HEK293 (cell line): ENCODE measurements at regions not wholly inside any gene's neighbourhood (a gene's known extent, or its start where the extent isn't known, plus 50 kb on each side); places are given as distances from the start of the nearest gene placed in this dataset.

ENCODE experiments used
- CTCF ChIA-PET: fragments of 350-600 bp; formaldehyde crosslinking; extraction: SDS; loops from one replicate; lab custom pipeline; 2021; ENCODE audit warnings: antibody characterized with exemption; lab: Yijun Ruan, JAX
- POLR2A ChIA-PET: fragments of 300-600 bp; formaldehyde crosslinking; extraction: SDS; loops from one replicate; lab custom pipeline; 2020; ENCODE audit warnings: antibody characterized with exemption, inconsistent platforms; lab: Yijun Ruan, JAX
- H3K27ac ChIP-seq: fragments of 200-500 bp; sonication (Bioruptor generic); 2 replicates; pipeline ENCODE4 v1.5.1; 2014; ENCODE audit warnings: low read depth, low read length, control low read depth, inconsistent platforms; ENCODE audit errors: extremely low read depth
- H3K36me3 ChIP-seq, 2 experiments: fragments of 200-500 bp in 1 of 2; sonication (Bioruptor generic) in 1 of 2; 1 replicate in 1 of 2; 2 replicates in 1 of 2; pipeline ENCODE4 v1.5.1; 2014 to 2017; ENCODE audit warnings: inconsistent platforms in 2 of 2, low read length in 2 of 2; ENCODE audit not compliant: control insufficient read depth in 2 of 2, insufficient read depth in 1 of 2
- H3K4me1 ChIP-seq: fragments of 200-500 bp; sonication (Bioruptor generic); 2 replicates; pipeline ENCODE4 v1.5.1; 2014; ENCODE audit warnings: mild to moderate bottlenecking, low read length, inconsistent platforms; ENCODE audit not compliant: control insufficient read depth, insufficient read depth
- H3K4me3 ChIP-seq: 2 replicates; pipeline ENCODE4 v1.5.1; 2011; ENCODE audit warnings: low read depth, mild to moderate bottlenecking, control low read depth, low read length, moderate library complexity
- H3K9me3 ChIP-seq: fragments of 200-500 bp; sonication (Bioruptor generic); 2 replicates; pipeline ENCODE4 v1.5.1; 2014; ENCODE audit warnings: low read depth, low read length, inconsistent platforms; ENCODE audit not compliant: control insufficient read depth, insufficient read depth
- KLF7 ChIP-seq: fragments of 450-650 bp; formaldehyde crosslinking; IDR thresholded peaks from 2 replicates; pipeline ENCODE4 v1.5.1; 2016; ENCODE audit warnings: missing biosample characterization, missing genetic modification characterization, borderline replicate concordance
- OVOL3 ChIP-seq: fragments of 450-650 bp; formaldehyde crosslinking; IDR thresholded peaks from 2 replicates; pipeline ENCODE4 v1.5.1; 2016; ENCODE audit warnings: missing biosample characterization, missing genetic modification characterization
- SETDB1 ChIP-seq: IDR thresholded peaks from one replicate; pipeline ENCODE4 v1.6.1; 2017; ENCODE audit warnings: mild to moderate bottlenecking, low read length, moderate library complexity, mixed read lengths; ENCODE audit not compliant: insufficient read length
- TCF7L2 ChIP-seq: IDR thresholded peaks from 2 replicates; pipeline ENCODE4 v1.6.1; 2011; ENCODE audit warnings: low read depth, mild to moderate bottlenecking, inconsistent platforms, low read length, moderate library complexity, borderline replicate concordance
- TRIM28 ChIP-seq: IDR thresholded peaks from 2 replicates; pipeline ENCODE4 v1.6.1; 2011; ENCODE audit warnings: low read length, control low read depth, borderline replicate concordance
- ZFP69B ChIP-seq: fragments of 450-650 bp; formaldehyde crosslinking; IDR thresholded peaks from 2 replicates; pipeline ENCODE4 v1.5.1; 2016; ENCODE audit warnings: missing biosample characterization, missing genetic modification characterization
- ZNF132 ChIP-seq: fragments of 450-650 bp; formaldehyde crosslinking; IDR thresholded peaks from 2 replicates; pipeline ENCODE4 v1.5.1; 2017; ENCODE audit warnings: missing biosample characterization, missing genetic modification characterization, borderline replicate concordance
- ZNF211 ChIP-seq: fragments of 450-650 bp; formaldehyde crosslinking; IDR thresholded peaks from 2 replicates; pipeline ENCODE4 v1.5.1; 2016; ENCODE audit warnings: low read depth, missing biosample characterization, missing genetic modification characterization
- ZNF266 ChIP-seq: fragments of 450-650 bp; formaldehyde crosslinking; IDR thresholded peaks from 2 replicates; pipeline ENCODE4 v1.5.1; 2016; ENCODE audit warnings: missing biosample characterization, missing genetic modification characterization, low read depth
- ZNF473 ChIP-seq: fragments of 450-650 bp; formaldehyde crosslinking; IDR thresholded peaks from 2 replicates; pipeline ENCODE4 v1.5.1; 2017; ENCODE audit warnings: missing biosample characterization, missing genetic modification characterization
- ZNF48 ChIP-seq: fragments of 450-650 bp; formaldehyde crosslinking; IDR thresholded peaks from 2 replicates; pipeline ENCODE4 v1.5.1; 2016; ENCODE audit warnings: missing biosample characterization, missing genetic modification characterization
- ZNF830 ChIP-seq: fragments of 450-650 bp; IDR thresholded peaks from 2 replicates; pipeline ENCODE4 v1.5.0; 2018; ENCODE audit warnings: missing biosample characterization, missing genetic modification characterization, low read depth, mild to moderate bottlenecking, moderate library complexity
- ZSCAN23 ChIP-seq: fragments of 450-650 bp; formaldehyde crosslinking; IDR thresholded peaks from 2 replicates; pipeline ENCODE4 v1.5.1; 2016; ENCODE audit warnings: missing biosample characterization, missing genetic modification characterization
- TF ChIP-seq, protein P1 (sequence below): fragments of 450-650 bp; formaldehyde crosslinking; IDR thresholded peaks from 2 replicates; pipeline ENCODE4; 2016; ENCODE audit warnings: missing biosample characterization, missing genetic modification characterization
- TF ChIP-seq, protein P2 (sequence below): fragments of 450-650 bp; formaldehyde crosslinking; IDR thresholded peaks from 2 replicates; pipeline ENCODE4 v1.5.1; 2016; ENCODE audit warnings: missing biosample characterization, missing genetic modification characterization
- TF ChIP-seq, protein P3 (sequence below): fragments of 450-650 bp; formaldehyde crosslinking; IDR thresholded peaks from 2 replicates; pipeline ENCODE4 v1.5.1; 2017; ENCODE audit warnings: missing biosample characterization, missing genetic modification characterization

DNA sequence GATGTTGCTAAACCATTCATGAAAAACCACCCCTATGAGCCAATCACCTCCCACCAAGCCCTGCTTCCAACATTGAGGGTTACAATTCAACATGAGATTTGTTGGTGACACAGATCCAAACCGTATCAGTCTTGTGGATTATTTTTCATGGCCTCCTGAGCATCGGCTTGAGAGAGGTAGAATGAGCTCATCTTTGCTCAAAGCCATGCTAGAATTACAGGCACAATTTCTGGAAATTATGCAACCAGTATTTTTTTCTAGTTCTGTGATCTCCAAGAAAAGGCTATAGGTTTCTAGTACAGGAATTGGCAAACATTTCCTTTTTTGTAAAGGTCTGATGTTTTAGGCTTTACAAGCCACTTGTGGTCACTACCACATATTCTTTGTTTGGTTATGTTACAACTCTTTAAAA is 219.4 kb downstream of the DUSP10 start:
- POLR2A ChIA-PET: no interaction called here
- Histone ChIP-seq H3K27ac (no peak overlapping the region), H3K36me3 (no peaks in the 10 kb centered on the region), H3K9me3 (no peaks in the 10 kb centered on the region), H3K4me3 (no peak overlapping the region), H3K4me1 (no peaks in the 10 kb centered on the region)
- no peak for TF ChIP-seq ZNF132 (tag by site-specific recombination)
- CTCF ChIA-PET: interaction anchor here (0.5 to 1.2 kb wide), 2 partner anchors 44 to 650 kb away, joined by 3 read pairs; no protein-coding TSS in a partner anchor

DNA sequence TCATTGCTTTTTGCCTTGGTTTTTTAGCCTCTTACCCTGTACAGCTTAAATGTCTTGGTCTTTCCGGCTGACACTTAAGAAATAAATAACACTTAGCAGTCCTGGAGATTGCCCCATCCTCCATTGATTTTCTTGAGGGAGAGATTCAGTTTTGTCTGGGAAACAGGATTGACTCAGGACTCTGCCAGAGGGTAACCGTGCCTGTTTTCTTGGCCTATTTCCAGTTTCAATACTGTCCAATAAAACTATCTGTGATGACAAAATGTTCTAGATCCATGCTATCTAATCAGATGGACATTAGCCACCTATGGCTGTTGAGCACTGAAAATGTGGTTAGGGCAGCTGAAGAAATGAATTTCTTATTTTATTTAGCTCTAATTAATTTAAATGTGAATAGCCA is 216.1 kb downstream of the DUSP10 start:
- Histone ChIP-seq H3K4me1 (no peaks in the 10 kb centered on the region), H3K9me3 (no peaks in the 10 kb centered on the region), H3K27ac (no peak overlapping the region), H3K36me3 (no peaks in the 10 kb centered on the region)
- CTCF ChIA-PET: interaction anchor here (0.6 to 1.4 kb wide), 3 partner anchors 11 to 745 kb away, joined by 3 to 4 read pairs (median 3); no protein-coding TSS in a partner anchor
- no peak for TF ChIP-seq SETDB1
- TF ChIP-seq KLF7: no peak
- TF ChIP-seq, all 188 proteins: peak for 0
- H3K4me3 ChIP-seq: no peak overlapping the region
- POLR2A ChIA-PET: no interaction called here

GRCh38 chr1:221527302-221527701 is 214.6 kb downstream of the DUSP10 start:
- CTCF ChIA-PET: interaction anchor here (0.9 kb wide), 1 partner anchor 936 kb away, joined by 3 read pairs; no protein-coding TSS in a partner anchor
- no peaks in the 10 kb centered on the region for H3K4me1 ChIP-seq
- POLR2A ChIA-PET: interaction anchor here (1.6 kb wide), 1 partner anchor 215 kb away, joined by 4 read pairs; the partner anchor contains the start of gene DUSP10
- H3K4me3 ChIP-seq: no peak overlapping the region
- no peaks in the 10 kb centered on the region for H3K9me3 ChIP-seq
- H3K27ac ChIP-seq: no peak overlapping the region
- H3K36me3 ChIP-seq: no peaks in the 10 kb centered on the region
- no peak for TF ChIP-seq TCF7L2
- TF ChIP-seq ZNF211 (tag by site-specific recombination): no peak
- TF ChIP-seq ZSCAN23 (tag by site-specific recombination): no peak
- TF ChIP-seq, protein P1, sequence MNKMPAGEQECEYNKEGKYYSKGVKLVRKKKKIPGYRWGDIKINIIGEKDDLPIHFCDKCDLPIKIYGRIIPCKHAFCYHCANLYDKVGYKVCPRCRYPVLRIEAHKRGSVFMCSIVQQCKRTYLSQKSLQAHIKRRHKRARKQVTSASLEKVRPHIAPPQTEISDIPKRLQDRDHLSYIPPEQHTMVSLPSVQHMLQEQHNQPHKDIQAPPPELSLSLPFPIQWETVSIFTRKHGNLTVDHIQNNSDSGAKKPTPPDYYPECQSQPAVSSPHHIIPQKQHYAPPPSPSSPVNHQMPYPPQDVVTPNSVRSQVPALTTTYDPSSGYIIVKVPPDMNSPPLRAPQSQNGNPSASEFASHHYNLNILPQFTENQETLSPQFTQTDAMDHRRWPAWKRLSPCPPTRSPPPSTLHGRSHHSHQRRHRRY (tag by site-specific recombination): no peak

DNA sequence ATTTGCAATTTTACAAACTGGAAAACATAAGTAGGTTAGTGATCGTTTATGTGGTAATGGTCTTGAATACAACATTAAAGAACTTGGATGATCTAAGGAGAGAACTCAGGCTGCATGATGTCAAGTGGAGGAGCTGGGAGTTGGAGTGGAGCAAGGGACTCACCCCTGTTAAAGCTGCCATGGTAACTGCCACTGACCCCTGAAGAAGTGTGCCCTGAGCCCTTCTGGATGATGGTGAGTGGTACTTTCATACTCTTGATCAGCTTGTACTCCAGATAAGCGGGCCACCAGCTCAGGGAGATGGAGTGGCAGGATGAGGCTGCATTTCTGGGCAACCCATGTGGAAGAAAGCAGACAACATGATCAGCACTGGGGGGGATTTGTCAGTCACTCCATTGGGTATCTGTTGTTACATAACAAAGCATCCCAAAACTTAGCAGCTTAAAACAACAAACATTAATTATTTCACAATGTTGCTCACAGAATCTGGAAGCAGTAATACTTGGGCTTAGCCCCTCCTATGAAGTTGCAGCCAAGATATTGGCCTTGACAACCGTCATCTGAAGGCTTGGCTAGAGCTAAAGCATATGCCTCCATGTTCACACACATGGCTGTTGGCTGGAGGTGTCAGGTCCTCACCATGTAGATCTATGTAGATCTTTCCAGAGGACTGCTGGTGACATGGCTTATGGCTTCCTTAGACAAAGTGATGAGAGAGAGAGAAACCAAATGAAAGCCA is 213.8 kb downstream of the DUSP10 start:
- Histone ChIP-seq H3K4me1 (no peaks in the 10 kb centered on the region), H3K27ac (no peak overlapping the region), H3K9me3 (no peaks in the 10 kb centered on the region), H3K4me3 (no peak overlapping the region), H3K36me3 (no peaks in the 10 kb centered on the region)
- ChIA-PET CTCF (interaction anchor here (0.7 to 0.9 kb wide), 2 partner anchors 49 to 935 kb away, joined by 3 read pairs; no protein-coding TSS in a partner anchor), POLR2A (interaction anchor here (1.6 kb wide), 1 partner anchor 214 kb away, joined by 4 read pairs; the partner anchor contains the start of gene DUSP10)
- TF ChIP-seq ZFP69B (tag by site-specific recombination) (no peak), TRIM28 (no peak), OVOL3 (tag by site-specific recombination) (no peak), ZNF473 (tag by site-specific recombination) (no peak), ZNF48 (no peak), ZNF266 (tag by site-specific recombination) (no peak), ZNF830 (tag by site-specific recombination) (no peak), SETDB1 (no peak)
- TF ChIP-seq, protein P2, sequence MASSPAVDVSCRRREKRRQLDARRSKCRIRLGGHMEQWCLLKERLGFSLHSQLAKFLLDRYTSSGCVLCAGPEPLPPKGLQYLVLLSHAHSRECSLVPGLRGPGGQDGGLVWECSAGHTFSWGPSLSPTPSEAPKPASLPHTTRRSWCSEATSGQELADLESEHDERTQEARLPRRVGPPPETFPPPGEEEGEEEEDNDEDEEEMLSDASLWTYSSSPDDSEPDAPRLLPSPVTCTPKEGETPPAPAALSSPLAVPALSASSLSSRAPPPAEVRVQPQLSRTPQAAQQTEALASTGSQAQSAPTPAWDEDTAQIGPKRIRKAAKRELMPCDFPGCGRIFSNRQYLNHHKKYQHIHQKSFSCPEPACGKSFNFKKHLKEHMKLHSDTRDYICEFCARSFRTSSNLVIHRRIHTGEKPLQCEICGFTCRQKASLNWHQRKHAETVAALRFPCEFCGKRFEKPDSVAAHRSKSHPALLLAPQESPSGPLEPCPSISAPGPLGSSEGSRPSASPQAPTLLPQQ (tag by site-specific recombination): no peak
- TF ChIP-seq, protein P3, sequence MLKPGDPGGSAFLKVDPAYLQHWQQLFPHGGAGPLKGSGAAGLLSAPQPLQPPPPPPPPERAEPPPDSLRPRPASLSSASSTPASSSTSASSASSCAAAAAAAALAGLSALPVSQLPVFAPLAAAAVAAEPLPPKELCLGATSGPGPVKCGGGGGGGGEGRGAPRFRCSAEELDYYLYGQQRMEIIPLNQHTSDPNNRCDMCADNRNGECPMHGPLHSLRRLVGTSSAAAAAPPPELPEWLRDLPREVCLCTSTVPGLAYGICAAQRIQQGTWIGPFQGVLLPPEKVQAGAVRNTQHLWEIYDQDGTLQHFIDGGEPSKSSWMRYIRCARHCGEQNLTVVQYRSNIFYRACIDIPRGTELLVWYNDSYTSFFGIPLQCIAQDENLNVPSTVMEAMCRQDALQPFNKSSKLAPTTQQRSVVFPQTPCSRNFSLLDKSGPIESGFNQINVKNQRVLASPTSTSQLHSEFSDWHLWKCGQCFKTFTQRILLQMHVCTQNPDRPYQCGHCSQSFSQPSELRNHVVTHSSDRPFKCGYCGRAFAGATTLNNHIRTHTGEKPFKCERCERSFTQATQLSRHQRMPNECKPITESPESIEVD (tag by site-specific recombination): no peak
